Transverse colon (tissue), 4 donors: ENCODE measurements at regions not wholly inside any gene's neighbourhood (a gene's known extent, or its start where the extent isn't known, plus 50 kb on each side); places are given as distances from the start of the nearest gene placed in this dataset.

Experiments
- DNase-seq: peaks from one replicate; pipeline ENCODE4 v3.0.0-alpha.2; 2019
- H3K27ac ChIP-seq, 4 donors: fragments of 200-600 bp; sonication (generic); 2 replicates each; pipeline ENCODE4 v1.5.1; 2016 to 2018; ENCODE audit warnings: inconsistent platforms in 4 of 4
- H3K27me3 ChIP-seq: fragments of 200-600 bp; sonication (generic); 2 replicates; pipeline ENCODE4 v1.5.1; 2017; ENCODE audit warnings: inconsistent platforms
- H3K36me3 ChIP-seq, 4 donors: fragments of 200-600 bp; sonication (generic); 2 replicates each; pipeline ENCODE4 v1.5.1; 2017 to 2019; ENCODE audit warnings: inconsistent platforms in 4 of 4
- H3K4me1 ChIP-seq, 4 donors: fragments of 200-600 bp; sonication (generic); 2 replicates each; pipeline ENCODE4 v1.5.1; 2017 to 2020; ENCODE audit warnings: inconsistent platforms in 4 of 4
- H3K4me3 ChIP-seq, 4 donors: fragments of 200-600 bp; sonication (generic); 1 replicate in 1 of 4; 2 replicates in 3 of 4; pipeline versions ENCODE4 v1.5.1 to v1.6.1; 2017 to 2019; ENCODE audit warnings: inconsistent platforms in 4 of 4
- H3K9me3 ChIP-seq, 2 donors: fragments of 200-600 bp; sonication (generic); 2 replicates each; pipeline ENCODE4 v1.5.1; 2017 to 2019; ENCODE audit warnings: inconsistent platforms in 2 of 2
- EP300 ChIP-seq: sonication (generic); formaldehyde crosslinking; IDR thresholded peaks from one replicate; pipeline ENCODE4 v1.6.1; 2017; ENCODE audit warnings: antibody characterized with exemption, low read depth
- POLR2A ChIP-seq: fragments of 450-650 bp; IDR thresholded peaks from one replicate; pipeline ENCODE4 v1.6.1; 2016; ENCODE audit warnings: antibody characterized with exemption, mild to moderate bottlenecking, moderate library complexity
- POLR2AphosphoS5 ChIP-seq, 3 donors: sonication (generic); formaldehyde crosslinking; IDR thresholded peaks; one replicate each; pipeline ENCODE4 v1.6.1; 2016; ENCODE audit warnings: antibody characterized with exemption in 3 of 3
- WGBS, 2 donors: methylation state at CpG; one replicate each; pipeline ENCODE4 v1.1.5; 2018; ENCODE audit warnings: low coverage in 1 of 2; 5-methylcytosine and 5-hydroxymethylcytosine counted together
- in situ Hi-C, 4 donors: fragments of 200-750 bp; cut with MboI; loops; one replicate each; pipeline versions ENCODE4 v1.15.0 to v1.15.1; 2017; ENCODE audit warnings: low sequenced_read_pairs in 3 of 4, low pct_ligation_motif_present in 1 of 4, low pct_unique_long_range_greater_than_20kb in 1 of 4
- intact Hi-C: fragments of 100-400 bp; cut with DNase I; formaldehyde crosslinking; loops from one replicate; pipeline ENCODE4 v1.15.1; 2023; ENCODE audit warnings: low total_unique reads
- TF ChIP-seq, protein P1 (sequence below), 5 experiments: fragments of 200-600 bp in 3 of 5; fragments of 450-650 bp in 2 of 5; sonication (generic) in 3 of 5; IDR thresholded peaks; 1 replicate in 2 of 5; 2 replicates in 3 of 5; pipeline ENCODE4 v1.5.1; 2016 to 2017; ENCODE audit warnings: antibody characterized with exemption in 5 of 5, inconsistent platforms in 3 of 5, mild to moderate bottlenecking in 2 of 5, moderate library complexity in 1 of 5

DNA sequence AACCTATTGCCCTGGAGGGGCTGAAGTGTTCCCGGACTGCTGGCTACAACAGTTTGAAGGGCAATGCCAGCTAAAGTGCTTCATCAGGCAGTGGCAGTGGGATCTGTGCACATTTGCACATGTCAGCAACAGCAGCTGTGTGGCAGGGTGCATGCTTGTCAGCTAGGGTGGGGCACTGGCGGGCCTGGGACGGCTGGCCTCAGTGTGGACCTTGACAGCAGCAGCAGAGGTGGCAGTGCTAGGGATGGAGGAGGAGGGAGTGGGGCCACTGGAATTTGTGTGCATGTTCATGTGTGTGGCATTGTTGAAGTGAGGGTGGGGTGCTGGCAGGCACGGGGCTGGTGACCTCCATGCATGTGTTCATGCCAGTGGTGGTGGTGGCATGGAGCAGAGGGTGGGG is 203.3 kb upstream of the HS3ST4 start:
- no peak overlapping the region for H3K27ac ChIP-seq
- TF ChIP-seq POLR2AphosphoS5 (IDR thresholded peaks at IDR 0.05) (no peak), EP300 (no peak), POLR2A (no peak)
- TF ChIP-seq, protein P1, sequence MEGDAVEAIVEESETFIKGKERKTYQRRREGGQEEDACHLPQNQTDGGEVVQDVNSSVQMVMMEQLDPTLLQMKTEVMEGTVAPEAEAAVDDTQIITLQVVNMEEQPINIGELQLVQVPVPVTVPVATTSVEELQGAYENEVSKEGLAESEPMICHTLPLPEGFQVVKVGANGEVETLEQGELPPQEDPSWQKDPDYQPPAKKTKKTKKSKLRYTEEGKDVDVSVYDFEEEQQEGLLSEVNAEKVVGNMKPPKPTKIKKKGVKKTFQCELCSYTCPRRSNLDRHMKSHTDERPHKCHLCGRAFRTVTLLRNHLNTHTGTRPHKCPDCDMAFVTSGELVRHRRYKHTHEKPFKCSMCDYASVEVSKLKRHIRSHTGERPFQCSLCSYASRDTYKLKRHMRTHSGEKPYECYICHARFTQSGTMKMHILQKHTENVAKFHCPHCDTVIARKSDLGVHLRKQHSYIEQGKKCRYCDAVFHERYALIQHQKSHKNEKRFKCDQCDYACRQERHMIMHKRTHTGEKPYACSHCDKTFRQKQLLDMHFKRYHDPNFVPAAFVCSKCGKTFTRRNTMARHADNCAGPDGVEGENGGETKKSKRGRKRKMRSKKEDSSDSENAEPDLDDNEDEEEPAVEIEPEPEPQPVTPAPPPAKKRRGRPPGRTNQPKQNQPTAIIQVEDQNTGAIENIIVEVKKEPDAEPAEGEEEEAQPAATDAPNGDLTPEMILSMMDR (IDR thresholded peaks at IDR 0.05), result no peak
- H3K36me3 ChIP-seq, result no peaks in the 10 kb centered on the region
- WGBS, 2 donors, result 87% methylated on average over 4 of the region's 4 CpGs; no CpG with 5 or more reads in 1 of the 2 donors
- in situ Hi-C loops, result no loop called here
- H3K4me1 ChIP-seq, result no peaks in the 10 kb centered on the region
- no peak for DNase-seq
- H3K4me3 ChIP-seq, result no peak overlapping the region
- no peaks in the 10 kb centered on the region for H3K9me3 ChIP-seq
- no peaks in the 10 kb centered on the region for H3K27me3 ChIP-seq
- intact Hi-C loops, result no loop called here

DNA sequence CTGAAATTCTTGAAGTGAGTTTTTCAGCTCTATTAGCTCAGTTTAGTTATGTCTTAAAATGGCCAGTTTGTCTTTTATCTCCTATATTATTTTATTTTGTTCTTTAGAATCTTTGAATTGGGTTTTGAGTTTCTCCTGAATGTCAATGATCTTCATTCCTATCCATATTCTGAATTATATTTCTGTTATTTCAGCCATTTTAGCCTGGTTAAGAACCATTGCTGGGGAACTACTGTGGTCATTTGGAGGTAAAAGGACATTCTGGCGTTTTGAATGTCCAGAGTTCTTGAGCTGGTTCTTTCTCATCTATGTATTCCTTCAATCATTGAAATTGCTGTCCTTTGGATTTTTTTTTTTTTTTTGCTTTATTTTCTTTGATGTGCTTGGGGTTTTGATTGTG is 203.9 kb upstream of the HS3ST4 start:
- DNase-seq, result no peak
- H3K27ac ChIP-seq, result no peak overlapping the region
- H3K36me3 ChIP-seq, result no peaks in the 10 kb centered on the region
- H3K4me1 ChIP-seq, result no peaks in the 10 kb centered on the region
- H3K9me3 ChIP-seq, result no peaks in the 10 kb centered on the region
- WGBS, 2 donors, result 42 to 56% methylated on average over 1 of the region's 1 CpG
- TF ChIP-seq POLR2AphosphoS5 (IDR thresholded peaks at IDR 0.05), result no peak
- TF ChIP-seq POLR2A, result no peak
- TF ChIP-seq EP300, result no peak
- TF ChIP-seq, protein P1 (IDR thresholded peaks at IDR 0.05), result no peak
- intact Hi-C loops, result no loop called here
- H3K27me3 ChIP-seq, result no peaks in the 10 kb centered on the region
- no peak overlapping the region for H3K4me3 ChIP-seq
- in situ Hi-C loops, result no loop called here

DNA sequence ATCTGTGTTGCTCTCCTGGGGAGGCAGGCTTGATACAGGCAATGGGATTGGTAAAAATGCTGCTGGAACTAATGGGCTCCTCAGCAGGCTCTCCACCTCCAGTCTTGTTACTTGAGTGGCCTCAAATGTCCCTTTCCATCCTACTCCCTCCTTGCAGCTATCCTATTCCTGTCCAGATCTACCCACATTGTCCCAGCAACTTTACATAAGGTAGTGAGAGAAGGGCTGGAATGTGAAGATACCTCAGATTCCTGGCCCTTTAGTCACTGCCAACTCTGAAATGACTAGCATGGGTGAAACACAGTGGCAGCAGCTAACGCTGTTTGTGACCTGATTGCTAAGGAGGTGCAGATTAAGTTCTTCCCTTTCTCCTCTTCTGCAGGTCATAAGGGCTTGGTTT is 210.1 kb upstream of the HS3ST4 start:
- Histone ChIP-seq H3K4me3 (no peak overlapping the region), H3K27me3 (no peaks in the 10 kb centered on the region), H3K36me3 (no peaks in the 10 kb centered on the region), H3K4me1 (no peaks in the 10 kb centered on the region), H3K9me3 (no peaks in the 10 kb centered on the region), H3K27ac (no peak overlapping the region)
- DNase-seq, result no peak
- WGBS, 2 donors, result 43 to 67% methylated on average over 1 of the region's 1 CpG
- in situ Hi-C loops, result no loop called here
- intact Hi-C loops, result no loop called here
- TF ChIP-seq, protein P1 (IDR thresholded peaks at IDR 0.05), result no peak
- TF ChIP-seq POLR2A (no peak), EP300 (no peak), POLR2AphosphoS5 (IDR thresholded peaks at IDR 0.05) (no peak)

DNA sequence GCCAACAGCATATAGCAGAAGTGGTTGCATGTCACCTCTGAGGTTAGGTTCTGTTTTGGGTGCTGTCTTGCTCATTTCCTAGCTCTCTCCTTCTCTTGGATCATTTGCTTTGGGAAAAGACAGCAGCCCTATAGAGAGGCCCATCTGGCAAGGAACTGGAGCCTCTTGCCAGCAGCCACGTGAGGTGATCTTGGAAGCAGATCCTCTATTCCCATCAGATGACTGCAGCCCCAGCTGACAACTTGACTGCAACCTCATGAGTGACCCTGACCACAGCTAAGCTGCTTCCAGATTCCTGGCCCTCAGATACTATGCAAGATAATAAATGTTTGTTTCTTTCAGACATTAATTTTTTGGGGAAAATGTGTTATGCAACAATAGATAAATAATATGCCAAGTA is 213.3 kb upstream of the HS3ST4 start:
- Histone ChIP-seq H3K27me3 (no peaks in the 10 kb centered on the region), H3K27ac (no peak overlapping the region), H3K36me3 (no peaks in the 10 kb centered on the region), H3K4me3 (no peak overlapping the region), H3K9me3 (no peaks in the 10 kb centered on the region), H3K4me1 (no peaks in the 10 kb centered on the region)
- TF ChIP-seq EP300, result no peak
- TF ChIP-seq POLR2AphosphoS5 (IDR thresholded peaks at IDR 0.05), result no peak
- TF ChIP-seq, protein P1 (IDR thresholded peaks at IDR 0.05), result no peak
- TF ChIP-seq POLR2A, result no peak
- DNase-seq, result no peak
- 55% methylated on average over 1 of the region's 1 CpG; no CpG with 5 or more reads in 1 of the 2 donors for WGBS, 2 donors
- in situ Hi-C loops, result no loop called here
- intact Hi-C loops, result no loop called here
